ENCODE measurements at regions not wholly inside any gene's neighbourhood (a gene's known extent, or its start where the extent isn't known, plus 50 kb on each side); places are given as distances from the start of the nearest gene placed in this dataset.

- no peak overlapping the region for H3K27ac ChIP-seq
- no peak for TF ChIP-seq ZFX (IDR thresholded peaks at IDR 0.05)
- no peak for TF ChIP-seq CTCF (conservative IDR thresholded peaks at IDR 0.05)
Observed at GRCh38 chr6:11917951-11918738, 94.0 kb upstream of the HIVEP1 start.

- TF ChIP-seq CTCF (conservative IDR thresholded peaks at IDR 0.05) (peak; percentile 28), ZFX (IDR thresholded peaks at IDR 0.05) (no peak)
- H3K27ac ChIP-seq = no peak overlapping the region
Observed at GRCh38 chr6:11912420-11912819, 99.7 kb upstream of the HIVEP1 start.

GRCh38 chr6:11911538-11911937 is 100.6 kb upstream of the HIVEP1 start:
- no peak overlapping the region for H3K27ac ChIP-seq
- TF ChIP-seq ZFX (IDR thresholded peaks at IDR 0.05) = no peak
- TF ChIP-seq CTCF (conservative IDR thresholded peaks at IDR 0.05) = no peak

- H3K27ac ChIP-seq = no peak overlapping the region
- no peak for TF ChIP-seq CTCF (conservative IDR thresholded peaks at IDR 0.05)
- TF ChIP-seq ZFX (IDR thresholded peaks at IDR 0.05) = no peak
Observed at GRCh38 chr6:11909696-11910132, 102.4 kb upstream of the HIVEP1 start.

- H3K27ac ChIP-seq = no peak overlapping the region
- TF ChIP-seq ZFX (IDR thresholded peaks at IDR 0.05) (no peak), CTCF (conservative IDR thresholded peaks at IDR 0.05) (no peak)
Observed at GRCh38 chr6:11908436-11909105, 103.5 kb upstream of the HIVEP1 start.

- H3K27ac ChIP-seq = no peak overlapping the region
Observed at GRCh38 chr6:11903645-11904044, 108.5 kb upstream of the HIVEP1 start.

More at GRCh38 chr6:11903645-11904044, 108.5 kb upstream of the HIVEP1 start:
- TF ChIP-seq CTCF (conservative IDR thresholded peaks at IDR 0.05) (no peak), ZFX (IDR thresholded peaks at IDR 0.05) (no peak)

All from C4-2B (cell line).